Parathyroid adenoma (tissue), 2 donors: ENCODE measurements at regions not wholly inside any gene's neighbourhood (a gene's known extent, or its start where the extent isn't known, plus 50 kb on each side); places are given as distances from the start of the nearest gene placed in this dataset.

Experiments
- H2AFZ ChIP-seq: fragments of 300-600 bp; sonication (generic); one replicate; pipeline ENCODE4 v1.7.0; 2017; ENCODE audit warnings: antibody characterized with exemption, mild to moderate bottlenecking
- H3K27ac ChIP-seq: fragments of 300-600 bp; sonication (generic); one replicate; pipeline ENCODE4 v1.7.0; 2017
- H3K27me3 ChIP-seq: fragments of 300-600 bp; sonication (generic); one replicate; pipeline ENCODE4 v1.7.0; 2017; ENCODE audit warnings: low read length; ENCODE audit not compliant: control insufficient read depth, insufficient read depth
- H3K36me3 ChIP-seq: fragments of 300-600 bp; sonication (generic); one replicate; pipeline ENCODE4 v1.7.0; 2017; ENCODE audit warnings: low read length; ENCODE audit not compliant: control insufficient read depth, insufficient read depth
- H3K4me1 ChIP-seq: fragments of 300-600 bp; sonication (generic); one replicate; pipeline ENCODE4 v1.7.0; 2017; ENCODE audit warnings: control low read depth
- H3K4me2 ChIP-seq: fragments of 300-600 bp; sonication (generic); one replicate; pipeline ENCODE4 v1.7.0; 2017; ENCODE audit warnings: low read length
- H3K4me3 ChIP-seq: fragments of 300-600 bp; sonication (generic); one replicate; pipeline ENCODE4 v1.7.0; 2017; ENCODE audit warnings: low read depth, low read length
- H3K79me2 ChIP-seq: fragments of 300-600 bp; sonication (generic); one replicate; pipeline ENCODE4 v1.7.0; 2017; ENCODE audit warnings: control low read depth
- H3K9ac ChIP-seq: fragments of 300-600 bp; sonication (generic); one replicate; pipeline ENCODE4 v1.7.0; 2017; ENCODE audit warnings: mild to moderate bottlenecking
- H3K9me3 ChIP-seq: fragments of 300-600 bp; sonication (generic); one replicate; pipeline ENCODE4 v1.7.0; 2017; ENCODE audit warnings: low read length; ENCODE audit not compliant: control insufficient read depth
- CTCF ChIP-seq: fragments of 300-600 bp; sonication (generic); IDR thresholded peaks from one replicate; pipeline ENCODE4 v1.7.0; 2017; ENCODE audit warnings: antibody characterized with exemption, mild to moderate bottlenecking
- donor health status: primary hyperparathyroidism.

DNA sequence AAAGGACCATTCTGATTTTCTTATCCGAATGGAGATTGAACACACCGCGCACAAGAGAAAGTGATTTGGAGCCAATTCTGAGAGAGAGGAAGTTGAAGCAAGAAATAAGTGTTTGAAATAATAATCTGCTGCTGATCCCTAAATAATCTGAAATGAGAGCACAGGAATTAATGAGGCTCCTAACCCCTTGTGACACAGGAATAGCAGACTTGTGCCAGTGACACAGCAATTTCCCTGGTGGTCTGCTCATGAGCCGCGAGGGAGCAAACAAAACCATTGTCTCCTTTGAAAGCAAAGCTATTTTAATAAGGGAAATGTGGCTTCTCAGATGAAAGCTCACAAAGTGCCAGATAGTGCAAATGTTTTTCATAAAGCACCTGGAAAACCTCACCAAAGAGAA is 936.1 kb upstream of the WWC1 start:
- no peak overlapping the region for H3K4me3 ChIP-seq
- H3K9me3 ChIP-seq = no peaks in the 10 kb centered on the region
- H3K27ac ChIP-seq = no peak overlapping the region
- no peaks in the 10 kb centered on the region for H3K4me1 ChIP-seq
- H3K27me3 ChIP-seq = no peaks in the 10 kb centered on the region
- no peaks in the 10 kb centered on the region for H3K79me2 ChIP-seq
- no peak overlapping the region for H2AFZ ChIP-seq
- no peak overlapping the region for H3K9ac ChIP-seq
- H3K36me3 ChIP-seq = no peaks in the 10 kb centered on the region
- no peak for TF ChIP-seq CTCF
- no peak overlapping the region for H3K4me2 ChIP-seq

DNA sequence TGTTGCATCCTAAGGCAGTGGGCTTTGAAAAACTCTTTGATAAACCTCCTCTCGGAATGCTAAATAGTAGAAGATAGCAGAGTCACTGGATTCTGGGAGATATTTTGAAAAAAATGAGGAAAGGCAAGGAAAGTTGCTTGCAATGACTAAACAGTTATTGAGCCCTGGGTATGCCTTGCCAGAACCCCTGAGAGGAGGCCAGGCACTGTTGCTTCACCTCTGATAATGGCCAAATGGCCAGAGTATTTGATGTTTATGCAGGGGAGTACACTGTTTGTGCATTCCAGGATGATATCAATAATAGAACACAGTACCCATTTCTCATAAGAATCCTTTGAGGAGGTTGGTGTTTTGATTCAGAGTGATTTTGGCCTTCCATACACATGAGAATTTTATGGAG is 935.1 kb upstream of the WWC1 start:
- Histone ChIP-seq H3K36me3 (no peaks in the 10 kb centered on the region), H3K9me3 (no peaks in the 10 kb centered on the region), H2AFZ (no peak overlapping the region), H3K4me2 (no peak overlapping the region), H3K4me3 (no peak overlapping the region), H3K27me3 (no peaks in the 10 kb centered on the region), H3K9ac (no peak overlapping the region), H3K27ac (no peak overlapping the region), H3K79me2 (no peaks in the 10 kb centered on the region), H3K4me1 (no peaks in the 10 kb centered on the region)
- TF ChIP-seq CTCF = no peak

DNA sequence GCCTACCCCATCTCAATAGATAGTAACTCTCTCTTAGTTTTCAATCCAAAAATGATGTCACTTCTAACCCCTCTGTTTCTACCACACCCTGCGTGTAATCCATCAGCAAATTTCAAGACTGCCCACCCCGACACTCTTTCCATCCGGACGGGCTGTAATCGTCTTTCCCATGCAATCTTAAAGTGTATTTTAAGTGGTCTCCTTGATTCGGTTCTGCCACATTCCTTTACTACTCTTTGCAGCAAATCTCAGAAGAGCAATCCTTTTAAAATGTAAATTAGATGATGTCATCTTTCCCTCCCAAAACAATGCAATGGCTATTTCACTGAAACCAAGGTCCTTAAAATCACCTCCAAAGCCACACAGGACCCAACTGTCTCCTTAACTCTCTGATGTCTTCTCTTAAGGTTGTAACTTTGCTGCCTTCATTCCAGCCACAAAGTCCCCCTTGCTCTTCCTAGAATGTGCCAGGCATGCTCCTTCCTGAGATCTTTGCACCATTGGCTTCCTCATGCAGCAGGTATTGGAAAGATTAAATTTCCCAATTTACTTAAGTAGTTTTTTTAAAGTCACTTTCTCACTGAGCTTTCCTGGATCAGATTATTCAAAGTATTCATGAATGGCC is 932.5 kb upstream of the WWC1 start:
- no peaks in the 10 kb centered on the region for H3K36me3 ChIP-seq
- no peaks in the 10 kb centered on the region for H3K4me1 ChIP-seq
- no peaks in the 10 kb centered on the region for H3K9me3 ChIP-seq
- no peaks in the 10 kb centered on the region for H3K27me3 ChIP-seq
- H2AFZ ChIP-seq = no peak overlapping the region
- TF ChIP-seq CTCF = no peak
- H3K4me2 ChIP-seq = no peak overlapping the region
- H3K79me2 ChIP-seq = no peaks in the 10 kb centered on the region
- H3K9ac ChIP-seq = no peak overlapping the region
- no peak overlapping the region for H3K27ac ChIP-seq
- no peak overlapping the region for H3K4me3 ChIP-seq

DNA sequence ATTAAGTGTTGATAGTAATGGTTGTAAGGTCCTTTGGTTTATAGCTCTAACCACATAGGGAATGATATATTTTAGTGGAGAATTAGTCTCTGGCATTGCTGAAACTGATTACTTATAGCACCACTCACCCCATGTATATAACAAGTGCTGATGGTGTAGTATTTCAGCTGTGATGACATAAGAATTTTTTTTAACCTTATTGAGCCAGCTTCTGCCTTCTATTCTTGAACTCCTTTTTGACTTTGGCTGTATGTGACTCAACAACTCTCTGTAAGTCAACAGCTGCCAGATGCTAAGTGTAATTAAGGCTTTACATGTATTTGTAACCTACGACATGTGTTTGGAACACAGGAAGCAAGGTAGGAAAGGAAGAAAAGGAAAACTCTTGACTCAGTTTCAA is 929.6 kb upstream of the WWC1 start:
- Histone ChIP-seq H3K9me3 (no peaks in the 10 kb centered on the region), H3K4me2 (no peak overlapping the region), H3K36me3 (no peaks in the 10 kb centered on the region), H3K79me2 (no peaks in the 10 kb centered on the region), H3K27ac (no peak overlapping the region), H3K27me3 (no peaks in the 10 kb centered on the region), H3K4me3 (no peak overlapping the region), H2AFZ (no peak overlapping the region), H3K4me1 (no peaks in the 10 kb centered on the region), H3K9ac (no peak overlapping the region)
- TF ChIP-seq CTCF = no peak

DNA sequence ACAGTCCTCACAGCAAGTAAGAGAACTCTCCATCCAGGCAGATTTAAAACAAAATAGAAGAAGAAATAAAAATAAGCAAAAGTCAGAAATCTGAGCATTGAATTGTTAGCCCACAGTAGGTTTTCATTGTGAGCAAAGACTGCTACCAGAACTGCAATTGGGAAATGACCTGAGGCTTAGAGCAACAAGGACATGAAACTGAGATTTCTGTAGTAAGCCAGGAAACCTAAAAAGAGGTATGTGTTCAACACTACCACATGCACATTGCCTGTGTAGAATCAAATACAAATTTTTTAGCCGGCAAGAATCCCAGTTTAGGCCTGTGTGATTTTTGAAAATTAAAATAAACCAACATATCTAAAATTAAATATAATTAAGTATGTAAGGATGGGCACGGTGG is 928.4 kb upstream of the WWC1 start:
- Histone ChIP-seq H3K4me1 (no peaks in the 10 kb centered on the region), H3K4me2 (no peak overlapping the region), H2AFZ (no peak overlapping the region), H3K4me3 (no peak overlapping the region), H3K27ac (no peak overlapping the region), H3K79me2 (no peaks in the 10 kb centered on the region), H3K9me3 (no peaks in the 10 kb centered on the region), H3K27me3 (no peaks in the 10 kb centered on the region), H3K9ac (no peak overlapping the region), H3K36me3 (no peaks in the 10 kb centered on the region)
- TF ChIP-seq CTCF = no peak
